ENCODE measurements at regions not wholly inside any gene's neighbourhood (a gene's known extent, or its start where the extent isn't known, plus 50 kb on each side); places are given as distances from the start of the nearest gene placed in this dataset.

GRCh38 chr5:51033215-51033614, 350.0 kb upstream of the ISL1 start:
- no peak for DNase-seq (ENCODE audit: low read depth, low spot score)

DNA sequence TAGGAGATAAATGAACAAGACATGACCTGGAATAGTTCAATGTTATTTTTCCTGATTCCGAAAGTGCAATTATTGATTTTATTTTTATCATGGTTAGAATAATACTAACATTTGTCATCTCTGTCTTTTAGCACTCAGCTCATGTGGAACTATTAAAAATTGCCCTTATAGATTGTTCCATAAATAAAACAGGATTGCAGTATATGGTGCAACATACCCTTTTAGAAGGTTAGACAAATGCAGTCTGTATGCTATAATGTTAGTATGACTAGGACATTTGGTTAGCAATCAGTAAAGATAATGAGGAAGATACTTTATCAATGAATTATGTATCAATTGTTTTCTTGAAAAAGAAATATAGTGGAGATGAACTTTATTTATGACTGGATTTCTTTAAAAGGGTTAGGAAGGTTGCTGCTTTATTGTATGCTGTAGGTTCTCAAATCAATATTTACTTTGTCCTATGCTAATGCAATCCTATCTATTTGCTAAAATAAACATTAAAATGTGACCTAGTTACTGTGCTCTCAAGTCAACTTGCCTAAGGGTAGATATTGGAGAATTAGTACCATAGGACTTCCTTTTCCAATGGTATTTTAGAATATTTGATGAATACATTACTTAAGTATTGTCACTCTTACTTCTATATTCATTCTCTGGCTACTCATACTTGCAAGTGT, 348.9 kb upstream of the ISL1 start:
- no peak for DNase-seq (ENCODE audit: low read depth, low spot score)

DNA sequence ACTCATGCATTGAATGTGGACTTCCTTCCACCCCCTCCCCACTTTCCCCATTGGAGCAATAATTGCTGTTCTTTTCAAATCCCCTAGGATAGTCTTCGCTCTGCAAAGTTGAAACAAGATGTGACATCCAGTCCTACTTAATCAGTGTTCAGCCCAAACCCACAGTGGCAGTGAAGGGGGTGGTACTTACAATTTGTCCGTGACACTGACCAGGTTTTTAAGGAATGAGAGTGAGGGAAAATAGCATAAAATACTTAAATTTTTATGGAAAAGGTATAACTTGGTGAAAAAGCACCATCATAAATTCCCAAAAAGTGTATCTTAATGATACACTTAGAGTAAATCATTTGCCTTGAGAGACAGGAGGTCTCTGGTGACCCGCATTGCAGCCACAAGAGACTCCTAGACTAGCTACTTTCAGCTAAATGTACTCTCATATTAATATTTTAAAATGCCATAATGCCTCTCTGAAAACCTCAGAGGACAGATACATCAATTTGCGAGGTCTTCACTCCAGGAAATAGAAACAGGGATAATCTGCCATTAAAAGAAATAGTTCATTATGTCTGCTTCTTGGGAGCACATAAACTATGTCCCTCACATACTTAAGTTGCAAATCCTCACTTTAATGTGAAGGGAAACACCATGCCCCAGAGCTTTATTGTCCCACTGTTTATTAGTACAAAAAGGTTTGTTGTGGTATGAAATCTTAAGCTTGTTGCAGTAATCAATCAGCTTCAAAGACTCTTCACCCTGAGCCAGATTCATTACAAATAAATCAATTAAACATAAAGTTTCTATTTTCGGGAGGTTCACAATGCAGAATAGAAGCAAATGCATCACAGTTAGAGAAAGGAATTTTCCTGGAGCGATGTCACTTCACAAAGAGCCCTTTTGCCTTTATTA, 343.6 kb upstream of the ISL1 start:
- DNase-seq (ENCODE audit: low read depth, low spot score) = no peak

- no peak for DNase-seq (ENCODE audit: low read depth, low spot score)
Measured at GRCh38 chr5:51043745-51044144, 339.5 kb upstream of the ISL1 start.

- DNase-seq (ENCODE audit: low read depth, low spot score) = no peak
Measured at GRCh38 chr5:51047369-51047768, 335.9 kb upstream of the ISL1 start.

DNA sequence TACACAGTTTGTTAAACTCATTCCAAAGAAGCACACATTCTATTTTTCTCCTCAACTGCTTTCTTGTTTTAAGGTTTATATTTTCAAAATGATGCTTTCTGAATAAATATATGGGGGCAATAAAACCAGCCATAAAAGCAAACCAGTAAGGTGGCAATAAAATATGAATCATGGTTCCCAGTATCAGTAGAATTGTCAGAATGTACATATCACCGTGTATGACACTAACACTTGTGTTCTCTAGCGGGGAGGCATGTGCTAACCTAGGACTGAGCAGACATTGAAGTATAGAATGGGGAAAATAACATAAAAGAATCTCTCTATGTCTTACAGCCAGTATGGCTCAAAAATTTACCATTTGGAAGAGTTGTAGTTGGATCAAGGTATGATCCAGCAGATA, 329.9 kb upstream of the ISL1 start:
- DNase-seq (ENCODE audit: low read depth, low spot score) = no peak

- DNase-seq (ENCODE audit: low read depth, low spot score) = no peak
Measured at GRCh38 chr5:51060953-51061352, 322.3 kb upstream of the ISL1 start.

DNA sequence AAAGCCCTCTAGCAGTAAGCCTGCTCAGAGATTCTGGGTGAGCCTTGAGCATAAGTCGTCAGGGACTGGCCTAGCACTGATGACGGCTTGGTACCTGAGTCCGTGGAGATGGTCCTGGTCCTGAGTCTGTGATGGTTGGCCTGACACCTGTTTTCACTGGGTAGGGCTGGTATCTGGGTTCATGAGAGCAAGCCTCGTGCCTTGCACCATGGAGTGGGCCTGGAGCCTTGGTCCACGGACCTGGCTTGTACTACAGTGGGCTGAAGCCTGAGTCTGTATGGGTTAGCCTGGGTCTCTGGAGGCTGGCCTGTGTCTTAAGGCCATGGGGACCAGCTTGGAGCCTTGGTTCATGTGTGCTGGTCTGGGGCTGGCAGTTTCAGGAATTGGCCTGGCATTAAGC, 310.3 kb upstream of the ISL1 start:
- no peak for DNase-seq (ENCODE audit: low read depth, low spot score)

- DNase-seq (ENCODE audit: low read depth, low spot score) = no peak
Measured at GRCh38 chr5:51082741-51083140, 300.5 kb upstream of the ISL1 start.

- no peak for DNase-seq (ENCODE audit: low read depth, low spot score)
Measured at GRCh38 chr5:51091816-51092215, 291.4 kb upstream of the ISL1 start.

GRCh38 chr5:51095486-51095885, 287.8 kb upstream of the ISL1 start:
- DNase-seq (ENCODE audit: low read depth, low spot score) = no peak

DNA sequence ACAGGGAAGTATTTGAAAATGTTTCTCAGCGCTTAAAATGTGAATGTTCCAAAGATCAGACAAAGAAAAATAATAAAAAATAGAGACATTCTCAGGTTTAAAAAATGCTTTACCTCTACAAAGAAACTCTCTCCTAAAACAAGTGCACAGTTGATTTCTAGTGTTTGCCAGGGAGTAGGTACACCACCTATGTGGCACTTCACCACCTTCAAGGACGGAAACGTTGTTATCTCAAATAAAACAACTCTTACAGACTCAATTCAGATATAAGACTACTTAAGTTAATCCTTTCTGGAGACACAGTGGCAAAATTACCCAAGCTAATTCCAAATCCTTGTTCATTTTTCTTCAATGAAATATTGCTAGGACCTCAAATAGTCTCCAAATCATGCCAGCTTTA, 286.4 kb upstream of the ISL1 start:
- no peak for DNase-seq (ENCODE audit: low read depth, low spot score)

DNA sequence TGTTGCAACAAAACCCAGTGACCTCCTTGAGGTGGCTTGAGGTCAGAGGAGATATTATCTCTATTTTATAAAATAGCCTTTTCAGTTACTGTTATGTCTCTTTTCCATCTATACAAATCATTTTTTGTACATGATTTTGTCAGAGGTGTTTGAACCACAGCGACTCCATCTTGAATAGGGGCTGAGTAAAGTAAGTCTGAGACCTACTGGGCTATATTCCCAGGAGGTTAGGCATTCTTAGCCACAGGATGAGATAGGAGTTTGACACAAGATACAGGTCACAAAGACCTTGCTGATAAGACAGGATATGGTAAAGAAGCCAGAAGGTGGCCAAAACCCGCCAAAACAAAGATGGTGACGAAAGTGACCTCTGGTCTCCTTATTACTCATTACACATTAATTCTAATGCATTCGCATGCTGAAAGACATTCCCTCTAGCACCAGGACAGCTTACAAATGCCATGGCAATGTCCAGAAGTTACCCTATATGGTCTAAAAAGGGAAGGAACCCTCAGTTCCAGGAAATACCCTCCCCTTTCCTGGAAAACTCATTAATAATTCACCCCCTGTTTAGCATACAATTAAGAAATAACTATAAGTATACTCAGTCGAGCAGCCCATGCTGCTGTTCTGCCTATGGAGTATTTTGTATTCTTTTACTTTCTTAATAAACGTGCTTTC, 283.9 kb upstream of the ISL1 start:
- DNase-seq (ENCODE audit: low read depth, low spot score) = no peak

DNA sequence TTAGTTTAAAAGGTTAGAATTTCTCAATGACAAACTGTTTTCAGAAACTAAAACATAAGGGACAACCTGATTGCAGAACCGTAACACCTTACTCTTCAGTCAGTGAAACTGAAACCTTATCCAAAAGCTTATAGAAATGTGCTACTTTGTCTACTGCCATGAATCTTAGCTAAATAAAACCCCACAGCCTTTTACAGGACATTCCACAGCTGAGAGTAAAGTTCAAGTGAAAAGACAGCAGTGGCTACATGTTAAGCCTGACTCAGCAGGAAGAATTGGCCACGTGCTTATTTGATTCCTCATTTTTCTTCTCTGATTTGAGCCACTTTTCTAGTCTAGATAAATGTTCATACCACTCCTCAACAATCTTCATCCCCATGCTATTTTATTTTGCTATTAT, 278.7 kb upstream of the ISL1 start:
- no peak for DNase-seq (ENCODE audit: low read depth, low spot score)

GRCh38 chr5:51109786-51110410, 273.4 kb upstream of the ISL1 start:
- no peak for DNase-seq (ENCODE audit: low read depth, low spot score)

GRCh38 chr5:51131266-51131665, 252.0 kb upstream of the ISL1 start:
- no peak for DNase-seq (ENCODE audit: low read depth, low spot score)

- no peak for DNase-seq (ENCODE audit: low read depth, low spot score)
Measured at GRCh38 chr5:51138164-51138563, 245.1 kb upstream of the ISL1 start.

- no peak for DNase-seq (ENCODE audit: low read depth, low spot score)
Measured at GRCh38 chr5:51148437-51148836, 234.8 kb upstream of the ISL1 start.

- DNase-seq (ENCODE audit: low read depth, low spot score) = no peak
Measured at GRCh38 chr5:51156222-51156621, 227.0 kb upstream of the ISL1 start.

DNA sequence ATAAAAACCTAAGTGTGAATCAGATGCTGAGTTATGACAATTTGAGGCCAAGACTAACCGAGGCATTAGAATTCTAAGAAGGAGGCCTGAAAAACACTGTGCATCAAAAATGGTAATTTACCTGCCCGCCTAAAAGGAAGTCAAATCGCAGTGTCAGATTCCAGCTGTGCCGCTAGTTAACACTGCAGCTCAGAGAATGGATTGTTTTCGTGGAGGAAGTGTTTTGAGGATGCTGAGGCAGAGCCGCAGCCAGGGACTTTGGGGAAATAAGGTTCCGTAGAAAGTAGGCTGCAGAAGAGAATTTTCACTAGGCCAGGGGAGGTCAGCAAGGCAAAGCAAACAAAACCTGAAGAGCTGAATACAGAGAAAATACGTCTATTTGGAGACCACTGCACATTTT, 226.4 kb upstream of the ISL1 start:
- no peak for DNase-seq (ENCODE audit: low read depth, low spot score)

- DNase-seq (ENCODE audit: low read depth, low spot score) = no peak
Measured at GRCh38 chr5:51159164-51159563, 224.1 kb upstream of the ISL1 start.

DNA sequence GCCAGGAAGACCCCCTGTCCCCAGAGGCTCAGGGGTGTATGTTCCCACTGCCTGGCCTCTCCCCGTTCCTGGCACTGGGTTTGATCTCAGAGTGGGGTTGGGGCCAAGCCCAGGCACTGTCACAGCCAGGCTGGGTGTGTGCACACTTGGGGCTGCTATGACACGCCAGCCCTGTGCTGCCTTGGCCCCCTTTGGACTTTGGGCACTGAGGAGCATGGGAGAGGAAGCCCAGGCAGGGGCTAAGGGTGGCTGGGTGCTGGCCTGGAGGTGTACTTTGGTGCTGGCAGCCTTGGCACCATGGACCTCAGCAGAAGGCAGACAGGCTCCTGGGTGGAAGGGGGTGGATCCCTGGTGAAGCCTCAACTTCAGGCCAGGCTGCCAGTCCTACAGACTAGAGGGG, 223.6 kb upstream of the ISL1 start:
- no peak for DNase-seq (ENCODE audit: low read depth, low spot score)

Measured in activated naive CD8-positive, alpha-beta T cell treated with anti-CD3 and anti-CD28 coated beads, Interleukin-2, amount 50 U/mL, for 16 hours (primary cell).